B cell (primary cell): ENCODE measurements at regions not wholly inside any gene's neighbourhood (a gene's known extent, or its start where the extent isn't known, plus 50 kb on each side); places are given as distances from the start of the nearest gene placed in this dataset.
"Not testable (repeated sequence)": the region's sequence is repeated elsewhere in the genome, so short reads cannot be mapped to it uniquely, and the experiment has no call there.

ENCODE experiments used
- ATAC-seq: fragments of 200-7000 bp; cut with Tn5 transposase; one replicate; pipeline ENCODE4 v1.10.0; 2021; ENCODE audit warnings: low read depth, mild to moderate bottlenecking, moderate number of reproducible peaks, moderate library complexity
- CTCF ChIA-PET: fragments of 350-600 bp; sonication (Branson Sonifier 250); formaldehyde crosslinking; loops from one replicate; lab custom pipeline; 2021; ENCODE audit warnings: antibody characterized with exemption, inconsistent platforms; lab: Charles Lee
- POLR2A ChIA-PET: fragments of 350-600 bp; sonication (Branson Sonifier 250); formaldehyde crosslinking; loops from one replicate; lab custom pipeline; 2021; ENCODE audit warnings: antibody characterized with exemption; lab: Charles Lee
- DNase-seq: peaks from one replicate; pipeline ENCODE4 v3.0.0; 2013
- H2AFZ ChIP-seq: 2 replicates; pipeline ENCODE4 v1.6.1; 2012; ENCODE audit warnings: mild to moderate bottlenecking, low read depth, low read length; ENCODE audit not compliant: insufficient read depth, poor library complexity, severe bottlenecking
- H3K27ac ChIP-seq, 2 donors: 1 replicate in 1 of 2; 2 replicates in 1 of 2; pipeline ENCODE4 v1.5.1; 2012 to 2013; ENCODE audit warnings: low read length in 2 of 2, mild to moderate bottlenecking in 2 of 2, moderate library complexity in 1 of 2
- H3K27me3 ChIP-seq, 4 experiments: fragments of 200-600 bp in 1 of 4; sonication (generic) in 1 of 4; replicated peaks in 1 of 4; 1 replicate in 2 of 4; 2 replicates in 2 of 4; pipeline versions ENCODE4 v1.6.1 to v1.7.0; 2013 to 2016; ENCODE audit warnings: low read length in 3 of 4, mild to moderate bottlenecking in 2 of 4, mixed read lengths in 1 of 4, moderate library complexity in 1 of 4; ENCODE audit not compliant: insufficient read depth in 4 of 4, control insufficient read depth in 3 of 4; ENCODE audit errors: control extremely low read depth in 1 of 4
- H3K36me3 ChIP-seq, 2 experiments: replicated peaks in 1 of 2; 1 replicate in 1 of 2; 2 replicates in 1 of 2; pipeline versions ENCODE4 v1.6.1 to v1.7.1; 2013; ENCODE audit warnings: low read length in 1 of 2; ENCODE audit not compliant: insufficient read depth in 2 of 2, control insufficient read depth in 1 of 2; ENCODE audit errors: control extremely low read depth in 1 of 2, extremely low read depth in 1 of 2
- H3K4me1 ChIP-seq, 2 donors: fragments of 200-600 bp in 1 of 2; sonication (generic) in 1 of 2; 1 replicate in 1 of 2; 2 replicates in 1 of 2; pipeline versions ENCODE4 v1.5.1 to v1.6.1; 2013 to 2017; ENCODE audit warnings: low read length in 2 of 2; ENCODE audit not compliant: control insufficient read depth in 2 of 2, insufficient read depth in 2 of 2
- H3K4me2 ChIP-seq: replicated peaks from 2 replicates; pipeline ENCODE3; 2012; ENCODE audit warnings: mild to moderate bottlenecking, low read depth, low read length; ENCODE audit not compliant: poor library complexity, severe bottlenecking
- H3K4me3 ChIP-seq, 5 experiments: fragments of 200-600 bp in 1 of 5; sonication (generic) in 1 of 5; 1 replicate in 3 of 5; 2 replicates in 2 of 5; pipeline versions ENCODE4 v1.5.1 to v1.7.0; 2011 to 2016; ENCODE audit warnings: low read length in 4 of 5, mild to moderate bottlenecking in 4 of 5, low read depth in 2 of 5, control low read depth in 1 of 5, moderate library complexity in 1 of 5; ENCODE audit not compliant: insufficient read depth in 1 of 5; ENCODE audit errors: control extremely low read depth in 1 of 5, extremely low read depth in 1 of 5
- H3K79me2 ChIP-seq: fragments of 200-600 bp; sonication (generic); one replicate; pipeline ENCODE4 v1.6.0; 2016; ENCODE audit warnings: low read length; ENCODE audit not compliant: control insufficient read depth, insufficient read depth
- H3K9ac ChIP-seq: fragments of 200-600 bp; sonication (generic); 2 replicates; pipeline ENCODE4 v1.6.1; 2017; ENCODE audit warnings: mild to moderate bottlenecking, low read length, moderate library complexity
- H3K9me3 ChIP-seq, 3 donors: one replicate each; pipeline versions ENCODE4 v1.6.1 to v1.7.1; 2013; ENCODE audit warnings: low read length in 2 of 3; ENCODE audit not compliant: control insufficient read depth in 2 of 3, insufficient read depth in 1 of 3; ENCODE audit errors: control extremely low read depth in 1 of 3
- H4K20me1 ChIP-seq: 2 replicates; pipeline ENCODE4 v1.6.0; 2012; ENCODE audit warnings: mild to moderate bottlenecking, low read length; ENCODE audit not compliant: insufficient read depth, control insufficient read depth, poor library complexity, severe bottlenecking
- H3K27ac Mint-ChIP-seq: one replicate; pipeline ENCODE4 v1.8.0; 2021; ENCODE audit warnings: mixed read lengths
- H3K27me3 Mint-ChIP-seq: one replicate; pipeline ENCODE4 v1.8.0; 2021; ENCODE audit warnings: mixed read lengths
- H3K4me1 Mint-ChIP-seq: one replicate; pipeline ENCODE4 v1.8.0; 2021; ENCODE audit warnings: mixed read lengths
- H3K4me3 Mint-ChIP-seq: one replicate; pipeline ENCODE4 v1.8.0; 2021; ENCODE audit warnings: mixed read lengths
- H3K9me3 Mint-ChIP-seq: one replicate; pipeline ENCODE4 v1.8.0; 2022; ENCODE audit warnings: mixed read lengths; ENCODE audit not compliant: insufficient read depth
- CTCF ChIP-seq: fragments of 200-600 bp; IDR thresholded peaks from one replicate; pipeline ENCODE4 v1.8.0; 2022; ENCODE audit warnings: antibody characterized with exemption, mild to moderate bottlenecking
- EZH2 ChIP-seq: IDR thresholded peaks from 2 replicates; pipeline ENCODE4 v1.6.1; 2012; ENCODE audit warnings: borderline replicate concordance, low read depth, mild to moderate bottlenecking, moderate library complexity, low read length; ENCODE audit not compliant: insufficient read depth, poor library complexity, severe bottlenecking
- WGBS: methylation state at CpG from one replicate; pipeline ENCODE4 v1.1.5; 2013; ENCODE audit warnings: missing lambda C conversion rate; ENCODE audit not compliant: insufficient coverage; 5-methylcytosine and 5-hydroxymethylcytosine counted together
- intact Hi-C: fragments of 100-400 bp; cut with micrococcal nuclease; formaldehyde crosslinking; loops from one replicate; pipeline ENCODE4 v1.10.0; 2022

DNA sequence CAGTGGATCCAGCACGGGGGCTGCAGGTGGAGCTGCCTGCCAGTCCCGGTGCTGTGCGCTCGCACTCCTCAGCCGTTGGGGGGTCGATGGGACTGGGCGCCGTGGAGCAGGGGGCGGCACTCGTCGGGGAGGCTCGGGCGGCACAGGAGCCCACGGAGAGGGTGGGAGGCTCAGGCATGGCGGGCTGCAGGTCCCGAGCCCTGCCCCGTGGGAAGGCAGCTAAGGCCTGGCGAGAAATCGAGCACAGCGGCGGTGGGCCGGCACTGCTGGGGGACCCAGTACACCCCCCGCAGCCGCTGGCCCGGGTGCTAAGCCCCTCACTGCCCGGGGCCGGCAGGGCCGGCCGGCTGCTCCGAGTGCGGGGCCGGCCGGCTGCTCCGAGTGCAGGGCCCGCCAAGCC lies 52.3 kb upstream of the MARK1 start:
- H3K4me3 Mint-ChIP-seq, H2AFZ ChIP-seq, H3K27ac ChIP-seq, H3K36me3 ChIP-seq, H3K79me2 ChIP-seq, H3K27me3 Mint-ChIP-seq, DNase-seq, ATAC-seq, H3K4me1 ChIP-seq, H3K4me1 Mint-ChIP-seq, intact Hi-C loops, H3K27me3 ChIP-seq, CTCF ChIA-PET, POLR2A ChIA-PET, H3K4me2 ChIP-seq, H3K4me3 ChIP-seq, H4K20me1 ChIP-seq, H3K9me3 Mint-ChIP-seq, H3K27ac Mint-ChIP-seq, H3K9me3 ChIP-seq, H3K9ac ChIP-seq: not testable (repeated sequence)
- WGBS = 97% methylated on average over 24 of the region's 35 CpGs

- POLR2A ChIA-PET, ATAC-seq: not testable (repeated sequence)
Observed at GRCh38 chr1:220475141-220475540, 52.8 kb upstream of the MARK1 start.

DNA sequence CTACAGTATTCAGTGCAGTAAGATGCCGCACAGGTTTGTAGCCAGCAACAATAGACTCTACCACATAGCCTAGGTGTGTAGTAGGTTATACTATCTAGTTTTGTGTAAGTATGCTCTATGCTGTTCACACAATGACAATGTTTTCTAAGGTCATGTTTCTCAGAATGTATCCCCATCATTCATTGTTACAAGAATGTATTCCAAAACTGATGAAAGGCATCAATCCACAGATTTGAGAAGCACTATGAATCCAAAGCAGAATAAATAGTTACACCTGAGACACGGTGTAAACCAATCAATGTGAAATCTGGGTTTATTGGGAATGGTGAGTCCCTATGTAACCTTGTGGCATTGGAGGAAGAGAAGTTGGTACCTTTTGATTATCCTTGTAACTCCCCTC lies 54.5 kb upstream of the MARK1 start:
- Mint-ChIP-seq H3K9me3 (no peaks in the 10 kb centered on the region), H3K4me3 (no peak overlapping the region), H3K27me3 (peaks cover 11% of the 10 kb centered on the region), H3K27ac (no peak overlapping the region), H3K4me1 (no peaks in the 10 kb centered on the region)
- Histone ChIP-seq H3K79me2 (no peaks in the 10 kb centered on the region), H4K20me1 (no peaks in the 10 kb centered on the region), H3K4me2 (no peak overlapping the region), H2AFZ (no peak overlapping the region), H3K4me3 (no peak overlapping the region), H3K27me3 (no peaks in the 10 kb centered on the region), H3K9me3 (peaks cover 0 to 4% (median 0%) of the 10 kb centered on the region in 3 donors), H3K27ac (no peak overlapping the region), H3K4me1 (no peaks in the 10 kb centered on the region), H3K36me3 (no peaks in the 10 kb centered on the region), H3K9ac (no peak overlapping the region)
- ATAC-seq (no peak), DNase-seq (no peak)
- WGBS = no CpG with 5 or more reads among the region's 2 CpGs
- POLR2A ChIA-PET = no interaction called here
- intact Hi-C loops = no loop called here
- TF ChIP-seq EZH2 (no peak), CTCF (no peak)
- CTCF ChIA-PET = no interaction called here

More at GRCh38 chr1:220475141-220475540, 52.8 kb upstream of the MARK1 start:
- H3K9me3 ChIP-seq, H3K4me3 ChIP-seq, DNase-seq, H3K27me3 Mint-ChIP-seq, H3K9ac ChIP-seq, H3K79me2 ChIP-seq, H3K9me3 Mint-ChIP-seq, H2AFZ ChIP-seq, H4K20me1 ChIP-seq, H3K36me3 ChIP-seq, CTCF ChIA-PET, H3K4me3 Mint-ChIP-seq, H3K4me1 Mint-ChIP-seq, H3K4me2 ChIP-seq, H3K4me1 ChIP-seq, intact Hi-C loops, H3K27ac ChIP-seq, H3K27me3 ChIP-seq, H3K27ac Mint-ChIP-seq: not testable (repeated sequence)
- 91% methylated on average over 4 of the region's 8 CpGs for WGBS
